ENCODE measurements at regions not wholly inside any gene's neighbourhood (a gene's known extent, or its start where the extent isn't known, plus 50 kb on each side); places are given as distances from the start of the nearest gene placed in this dataset.

- TF ChIP-seq CTCF (conservative IDR thresholded peaks at IDR 0.05; ENCODE audit: low read depth, low read length), result no peak
- peak overlapping the region; percentile 76 for H3K4me3 ChIP-seq (ENCODE audit: low read depth, low read length)
- peak; percentile 95 for DNase-seq (ENCODE audit: low read depth)
Measured at GRCh38 chr2:134119713-134120405, 134.0 kb upstream of the MGAT5 start.

GRCh38 chr2:134120406-134120732, 133.5 kb upstream of the MGAT5 start:
- no peak for TF ChIP-seq CTCF (conservative IDR thresholded peaks at IDR 0.05; ENCODE audit: low read depth, low read length)

GRCh38 chr2:134120733-134121630, 132.9 kb upstream of the MGAT5 start:
- TF ChIP-seq CTCF (conservative IDR thresholded peaks at IDR 0.05; ENCODE audit: low read depth, low read length), result no peak
- peak; percentile 75 for DNase-seq (ENCODE audit: low read depth)
- peak overlapping the region; percentile 76 for H3K4me3 ChIP-seq (ENCODE audit: low read depth, low read length)

More at GRCh38 chr2:134120406-134120732, 133.5 kb upstream of the MGAT5 start:
- H3K4me3 ChIP-seq (ENCODE audit: low read depth, low read length), result peak overlapping the region; percentile 76
- DNase-seq (ENCODE audit: low read depth), result no peak

GRCh38 chr2:134122610-134123009, 131.3 kb upstream of the MGAT5 start:
- no peak for TF ChIP-seq CTCF (conservative IDR thresholded peaks at IDR 0.05; ENCODE audit: low read depth, low read length)
- no peak for DNase-seq (ENCODE audit: low read depth)
- no peak overlapping the region for H3K4me3 ChIP-seq (ENCODE audit: low read depth, low read length)

- no peak for DNase-seq (ENCODE audit: low read depth)
- no peak for TF ChIP-seq CTCF (conservative IDR thresholded peaks at IDR 0.05; ENCODE audit: low read depth, low read length)
- no peak overlapping the region for H3K4me3 ChIP-seq (ENCODE audit: low read depth, low read length)
Measured at GRCh38 chr2:134123332-134123731, 130.5 kb upstream of the MGAT5 start.

GRCh38 chr2:134124047-134124753, 129.7 kb upstream of the MGAT5 start:
- no peak overlapping the region for H3K4me3 ChIP-seq (ENCODE audit: low read depth, low read length)
- no peak for DNase-seq (ENCODE audit: low read depth)
- TF ChIP-seq CTCF (conservative IDR thresholded peaks at IDR 0.05; ENCODE audit: low read depth, low read length), result no peak
